ENCODE measurements at regions not wholly inside any gene's neighbourhood (a gene's known extent, or its start where the extent isn't known, plus 50 kb on each side); places are given as distances from the start of the nearest gene placed in this dataset.
"Not testable (repeated sequence)": the region's sequence is repeated elsewhere in the genome, so short reads cannot be mapped to it uniquely, and the experiment has no call there.

DNA sequence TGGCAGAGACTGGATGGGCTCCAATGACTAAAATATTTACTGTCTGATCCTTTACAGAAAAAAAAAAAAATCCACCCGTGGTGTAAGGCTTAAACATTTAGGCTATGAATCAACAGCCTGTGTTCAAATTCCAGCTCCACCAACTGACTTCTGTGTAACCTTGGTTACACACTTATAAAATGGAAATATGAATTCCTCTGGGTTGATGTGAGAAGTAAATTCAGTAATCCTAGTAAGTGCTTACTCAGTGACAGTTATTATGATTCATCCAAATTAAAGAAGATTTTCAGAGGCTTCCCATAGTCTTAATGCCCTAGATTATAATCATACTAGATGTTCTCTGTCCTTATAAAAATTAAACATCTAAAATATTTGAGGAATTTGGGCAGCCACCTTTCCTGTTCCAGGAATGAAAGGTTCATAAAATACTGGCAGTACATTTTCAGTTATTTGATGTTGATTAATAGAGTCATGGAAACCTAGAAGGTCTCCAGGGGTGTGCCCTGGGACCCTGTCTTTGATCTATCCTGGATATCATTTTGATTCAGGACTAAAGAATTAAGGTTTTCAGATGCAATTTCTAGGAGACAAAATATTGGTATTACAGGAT is 180.3 kb upstream of the ZNF217 start:
- no peak for DNase-seq

DNA sequence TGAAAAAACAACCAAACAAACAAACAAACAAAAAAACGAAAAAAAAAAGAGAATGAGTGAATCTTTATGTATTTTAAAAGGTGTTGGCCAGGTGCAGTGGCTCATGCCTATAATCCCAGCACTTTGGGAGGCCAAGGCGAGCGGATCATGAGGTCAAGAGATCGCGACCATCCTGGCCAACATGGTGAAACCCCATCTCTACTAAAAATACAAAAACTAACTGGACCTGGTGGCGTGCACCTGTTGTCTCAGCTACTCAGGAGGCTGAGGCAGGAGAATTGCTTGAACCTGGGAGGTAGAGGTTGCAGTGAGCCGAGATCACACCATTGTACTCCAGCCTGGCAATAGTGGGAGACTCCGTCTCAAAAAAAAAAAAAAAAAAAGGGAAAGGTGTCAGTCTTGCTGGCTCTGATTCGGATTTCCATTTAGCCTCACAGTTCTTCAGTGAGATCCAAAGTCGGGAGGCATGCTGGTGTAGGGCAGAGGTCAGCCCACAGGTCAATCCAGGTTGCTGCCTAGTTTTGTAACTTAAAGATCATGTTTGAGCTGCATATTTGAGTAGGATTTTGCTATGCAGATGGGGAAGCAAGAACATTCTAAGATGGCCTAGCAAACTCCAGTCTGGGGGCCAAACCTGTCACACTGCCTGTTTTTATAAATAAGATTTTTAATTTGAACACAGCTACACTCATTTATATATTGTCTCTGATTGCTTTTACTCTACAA is 179.6 kb upstream of the ZNF217 start:
- DNase-seq, result not testable (repeated sequence)

DNA sequence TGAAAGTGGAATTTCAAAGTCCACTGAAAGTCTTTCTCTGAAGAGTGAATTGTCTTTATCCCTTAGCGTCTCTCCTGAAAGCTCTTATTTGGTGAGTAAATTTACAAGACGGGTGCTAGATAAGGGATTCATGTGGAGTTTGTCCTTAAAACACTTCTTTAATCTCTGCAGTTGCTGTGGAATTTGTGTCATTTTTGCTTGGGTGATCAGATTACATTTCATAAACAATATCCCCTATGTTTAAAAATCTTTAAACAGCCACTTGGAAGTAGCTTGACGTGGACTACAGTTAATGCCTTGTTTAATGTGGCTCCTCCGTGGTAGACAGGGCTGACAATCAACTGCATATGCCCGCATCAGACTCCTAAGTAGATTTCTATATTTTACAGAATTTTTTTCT is 175.4 kb upstream of the ZNF217 start:
- no peak for DNase-seq

DNA sequence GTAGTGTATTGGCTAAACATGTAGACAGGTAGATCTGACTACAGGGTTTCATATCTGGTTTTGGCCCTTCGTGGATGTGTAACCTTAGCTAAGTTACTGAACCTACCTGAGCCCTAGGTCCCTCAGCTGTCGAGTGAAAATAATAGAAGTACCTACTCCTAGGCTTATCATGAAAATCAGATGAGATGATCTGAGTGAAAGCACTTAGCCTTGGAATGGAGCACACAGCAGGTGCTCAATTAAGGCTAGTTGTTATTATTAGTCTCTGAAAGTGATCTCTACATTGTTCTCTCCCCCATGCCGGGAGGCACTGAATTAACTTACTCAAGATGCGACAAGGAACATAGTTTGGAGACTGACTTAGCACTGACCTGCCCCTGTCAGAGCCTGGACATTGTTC is 174.7 kb upstream of the ZNF217 start:
- DNase-seq, result no peak

DNA sequence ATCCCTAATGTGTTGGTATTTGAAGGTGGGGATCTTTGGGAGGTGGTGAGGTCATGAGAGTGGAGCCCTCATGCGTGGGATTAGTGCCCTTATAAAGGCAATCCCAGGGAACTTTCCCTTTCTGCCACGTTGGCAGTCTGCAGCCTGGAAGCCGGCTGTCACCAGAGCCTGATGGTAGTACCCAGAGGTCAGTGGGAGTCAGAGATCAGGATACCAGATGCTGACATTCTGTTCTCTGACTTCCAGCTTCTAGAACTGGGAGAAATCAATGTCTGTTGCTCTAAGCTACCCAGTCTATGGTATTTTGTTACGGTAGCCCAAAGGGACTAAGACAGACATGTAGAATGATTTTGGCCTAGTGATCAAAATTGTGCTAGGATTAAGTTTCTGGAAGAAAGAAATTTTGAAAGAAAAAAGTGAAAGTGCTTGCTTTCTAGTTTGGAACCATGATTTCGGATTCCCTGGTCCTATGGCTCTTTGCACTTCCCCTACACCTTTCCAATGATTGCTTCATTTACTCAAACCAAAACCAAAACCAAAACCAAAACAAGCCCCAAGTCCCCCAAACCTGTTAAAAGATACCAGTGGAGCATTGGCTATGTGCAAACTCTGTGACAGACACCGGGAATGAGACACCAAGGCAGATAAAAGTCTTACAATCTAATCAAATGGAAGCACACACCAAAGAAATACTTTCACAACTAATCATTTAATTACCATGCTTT is 173.7 kb upstream of the ZNF217 start:
- no peak for DNase-seq

DNA sequence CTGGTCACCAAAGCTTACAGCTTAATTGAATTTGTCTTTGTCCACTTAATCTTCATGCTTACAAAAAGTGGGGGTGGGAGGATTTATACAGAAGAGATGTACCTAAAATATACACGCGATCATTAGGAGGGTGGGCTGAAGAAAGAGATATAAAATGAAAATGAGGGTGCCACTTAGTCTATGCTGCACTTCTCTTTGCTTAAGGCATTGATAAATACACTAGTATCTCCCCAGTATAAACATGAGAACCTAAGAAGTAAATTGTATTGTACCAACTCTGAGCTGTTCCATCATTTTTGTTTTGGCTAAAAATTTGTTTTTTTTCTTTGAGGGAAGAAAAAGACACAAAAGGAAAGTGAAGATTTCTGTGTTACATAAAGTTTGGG is 170.8 kb upstream of the ZNF217 start:
- no peak for DNase-seq

DNA sequence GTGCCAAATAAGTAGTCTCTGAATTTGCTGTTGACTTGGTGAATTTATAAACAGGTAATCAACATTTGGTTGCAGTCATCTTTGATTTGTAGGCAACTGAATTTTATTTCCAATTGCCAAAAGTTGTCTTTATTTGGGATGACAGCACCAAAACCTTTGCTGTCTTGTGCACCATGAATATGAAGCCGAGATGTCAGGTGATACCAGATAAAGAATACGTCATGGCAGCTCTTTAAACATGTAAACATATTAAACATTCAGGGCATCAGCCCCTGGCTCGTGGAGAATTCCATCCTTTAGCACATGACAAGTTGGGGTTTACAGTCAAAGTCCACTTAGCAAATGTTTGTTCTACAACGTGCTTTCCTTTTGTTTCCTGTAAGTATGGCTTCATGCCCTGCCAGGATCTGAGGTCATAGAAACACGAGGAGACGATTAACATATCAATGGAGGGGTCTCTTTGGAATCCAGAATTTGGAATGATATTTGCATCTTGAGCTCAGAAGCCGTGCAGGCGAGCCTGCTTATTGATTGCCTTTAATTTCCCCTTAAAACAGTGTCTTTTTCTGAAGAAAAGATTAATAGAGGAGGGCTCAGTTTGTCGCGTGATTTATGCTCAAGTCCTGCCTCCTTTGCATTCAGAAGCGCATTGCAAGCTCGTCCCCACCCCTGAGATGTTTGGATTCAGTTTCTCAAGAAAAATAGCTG is 170.2 kb upstream of the ZNF217 start:
- DNase-seq, result no peak

DNA sequence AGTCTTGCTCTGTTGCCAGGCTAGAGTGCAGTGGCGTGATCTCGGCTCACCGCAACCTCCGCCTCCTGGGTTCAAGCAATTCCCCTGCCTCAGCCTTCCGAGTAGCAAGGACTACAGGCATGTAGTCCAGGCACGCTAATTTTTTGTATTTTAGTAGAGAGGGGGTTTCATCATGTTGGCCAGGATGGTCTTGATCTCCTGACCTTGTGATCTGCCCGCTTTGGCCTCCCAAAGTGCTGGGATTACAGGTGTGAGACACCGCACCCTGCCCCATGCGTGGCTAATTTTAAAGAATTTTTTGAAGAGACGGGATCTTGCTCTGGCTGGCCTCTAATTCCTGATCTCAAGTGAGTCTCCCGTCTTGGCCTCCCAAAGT is 168.8 kb upstream of the ZNF217 start:
- DNase-seq, result not testable (repeated sequence)

DNA sequence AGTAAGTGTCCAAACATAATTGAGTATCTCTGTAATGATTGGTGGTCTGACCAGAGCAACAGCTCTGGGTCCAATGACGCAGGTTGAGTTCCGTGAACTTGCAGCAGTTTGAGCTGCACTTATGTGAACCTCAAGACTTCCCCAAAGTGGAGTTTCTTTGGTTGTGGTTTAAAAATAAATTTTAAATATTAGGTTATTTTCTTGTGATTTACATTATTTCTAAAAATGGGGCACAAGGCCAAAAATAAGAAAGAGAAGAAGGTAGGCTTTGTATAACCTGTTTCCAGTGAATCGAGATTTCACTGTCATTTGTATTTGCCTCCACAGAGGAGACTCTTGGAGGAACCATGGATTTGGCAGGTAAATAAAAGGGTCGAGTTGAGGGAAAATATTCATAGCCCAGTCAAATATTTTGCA is 166.4 kb upstream of the ZNF217 start:
- no peak for DNase-seq

DNA sequence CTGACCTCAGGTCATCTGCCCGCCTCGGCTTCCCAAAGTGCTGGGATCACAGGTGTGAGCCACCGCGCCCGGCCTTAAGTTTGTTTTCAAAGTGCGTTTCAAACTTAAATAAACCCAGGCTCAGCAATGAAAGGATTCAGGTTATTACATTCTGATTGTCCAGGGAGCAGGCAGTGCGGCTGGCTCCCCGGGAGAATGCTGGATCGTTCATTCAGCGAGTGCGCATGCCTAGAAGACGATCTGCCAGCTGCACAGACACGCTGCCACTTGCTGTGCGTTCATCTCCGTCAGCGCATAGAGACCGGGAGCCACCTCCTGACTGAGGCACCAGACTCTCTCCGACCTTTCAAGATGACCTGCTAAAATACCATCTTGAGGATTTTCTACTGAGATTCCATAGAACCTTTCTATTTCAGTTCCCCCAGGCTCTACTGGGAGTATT is 163.9 kb upstream of the ZNF217 start:
- no peak for DNase-seq

DNA sequence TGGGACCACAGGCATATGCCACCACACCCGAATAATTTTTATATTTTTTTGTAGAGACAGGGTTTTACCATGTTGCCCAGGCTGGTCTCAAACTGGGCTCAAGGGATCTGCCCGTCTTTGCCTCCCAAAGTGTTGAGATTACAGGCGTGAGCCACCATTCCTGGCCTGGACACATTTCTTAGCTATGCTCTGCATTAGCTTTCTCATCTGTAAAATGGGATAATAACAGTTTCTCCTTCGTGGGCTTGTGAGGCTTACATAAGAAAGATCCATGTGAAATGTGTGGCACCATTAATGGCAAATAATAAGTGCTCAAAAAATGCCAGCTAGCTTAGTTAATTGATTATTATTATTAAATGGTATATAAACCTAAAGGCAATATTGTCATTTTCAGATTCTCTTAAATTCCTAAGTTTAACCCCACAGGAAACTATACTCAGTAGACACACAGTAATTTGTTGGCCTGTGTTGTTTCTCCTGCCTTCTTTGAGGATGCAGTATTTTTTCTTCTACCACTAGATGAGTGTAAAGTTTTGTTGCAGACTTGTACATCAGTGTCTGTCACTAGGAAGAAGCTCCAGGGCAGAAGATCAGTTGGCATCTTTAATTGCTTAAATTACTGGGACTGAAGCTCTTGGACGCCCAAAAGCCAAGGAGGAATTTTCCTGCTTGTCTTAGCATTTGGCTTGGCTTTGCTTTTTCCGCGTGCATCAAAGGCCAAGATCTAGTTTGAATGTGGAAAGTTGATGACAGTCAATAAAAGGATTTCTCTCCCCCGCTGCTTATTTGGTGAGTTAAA is 162.3 kb upstream of the ZNF217 start:
- no peak for DNase-seq

DNA sequence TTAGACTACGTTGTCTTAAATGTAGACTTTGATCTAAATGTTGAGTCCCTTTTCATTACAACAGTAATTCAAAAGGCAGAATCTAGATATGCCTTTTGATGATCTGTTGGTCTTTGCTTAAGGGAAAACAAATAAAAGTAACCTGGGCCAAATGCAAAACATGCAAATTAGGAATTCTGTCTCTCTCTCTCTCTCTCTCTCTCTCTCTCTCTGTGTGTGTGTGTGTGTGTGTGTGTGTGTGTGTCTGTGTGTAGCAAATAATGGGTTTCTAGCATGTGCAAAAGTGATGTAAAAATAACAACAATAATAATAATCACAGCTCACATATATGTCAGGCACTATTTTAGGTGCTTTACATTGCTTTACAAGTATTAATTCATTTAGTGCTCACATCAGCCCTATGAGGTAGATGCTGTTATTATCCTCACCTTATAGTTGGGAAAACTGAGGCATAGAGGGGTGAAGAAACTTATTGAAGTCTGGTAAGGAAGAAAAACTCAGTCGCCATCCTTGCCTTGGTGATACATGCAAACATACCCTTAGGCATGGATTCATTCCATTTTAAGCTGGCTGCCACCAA is 160.3 kb upstream of the ZNF217 start:
- no peak for DNase-seq

DNA sequence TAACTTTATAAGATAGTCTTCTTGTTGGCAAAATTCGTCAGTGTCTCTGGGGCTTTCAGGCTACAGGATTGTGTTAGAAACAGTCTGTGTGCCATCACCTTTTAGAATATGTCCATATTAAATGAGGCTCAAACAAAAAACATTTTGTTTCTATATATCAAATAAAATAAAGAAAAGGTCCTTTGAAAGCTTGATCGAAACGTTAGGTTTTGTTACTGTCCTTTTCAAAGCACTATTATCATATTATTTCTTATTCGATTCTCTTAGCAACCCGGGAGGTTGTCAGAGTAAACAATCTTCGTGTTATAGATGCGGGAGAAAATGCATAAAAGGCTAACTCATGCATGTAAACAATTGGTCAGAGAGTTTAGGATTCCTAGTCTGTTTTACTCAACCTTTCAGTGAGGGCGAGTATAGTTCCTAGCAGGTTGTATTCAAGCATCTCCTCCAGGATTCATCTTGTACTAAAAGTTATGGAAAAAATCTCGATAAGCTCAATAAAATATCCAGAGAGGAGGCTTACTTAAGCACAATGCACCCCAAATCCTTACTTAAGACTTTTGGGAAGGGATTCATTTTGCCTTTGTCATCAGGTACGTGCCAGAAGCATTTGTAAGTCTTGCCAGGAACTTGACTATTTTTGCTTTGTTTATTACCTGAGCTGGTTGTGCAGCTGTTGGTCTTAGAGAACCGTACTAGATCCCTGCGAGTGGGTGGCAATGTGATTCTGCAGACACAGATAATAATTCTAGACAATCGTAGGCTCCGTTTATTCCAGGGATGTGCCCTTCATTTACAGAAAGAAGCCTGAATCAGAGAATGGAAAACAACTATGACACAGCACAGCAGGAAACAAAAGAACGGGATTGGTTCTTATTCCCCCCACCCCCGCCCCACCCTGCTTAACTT is 159.6 kb upstream of the ZNF217 start:
- no peak for DNase-seq

DNA sequence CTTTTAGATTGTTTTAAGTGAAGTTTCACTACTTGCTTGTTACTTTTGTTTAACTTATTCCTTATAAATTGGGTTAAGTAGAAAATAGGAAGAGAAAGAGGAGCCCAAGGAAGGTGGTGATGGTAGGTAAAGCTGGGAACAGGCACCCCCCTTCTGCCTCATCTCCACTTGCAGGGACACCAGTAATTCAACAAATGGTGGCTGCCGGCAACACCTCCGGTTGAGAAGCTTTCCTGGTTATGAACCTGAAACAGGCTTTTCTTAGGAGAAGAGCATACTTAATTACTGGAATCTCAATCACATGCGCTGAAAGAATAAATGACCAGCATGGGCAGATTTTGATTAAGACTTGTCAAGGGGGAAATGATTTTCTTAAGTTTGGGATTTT is 158.9 kb upstream of the ZNF217 start:
- no peak for DNase-seq

DNA sequence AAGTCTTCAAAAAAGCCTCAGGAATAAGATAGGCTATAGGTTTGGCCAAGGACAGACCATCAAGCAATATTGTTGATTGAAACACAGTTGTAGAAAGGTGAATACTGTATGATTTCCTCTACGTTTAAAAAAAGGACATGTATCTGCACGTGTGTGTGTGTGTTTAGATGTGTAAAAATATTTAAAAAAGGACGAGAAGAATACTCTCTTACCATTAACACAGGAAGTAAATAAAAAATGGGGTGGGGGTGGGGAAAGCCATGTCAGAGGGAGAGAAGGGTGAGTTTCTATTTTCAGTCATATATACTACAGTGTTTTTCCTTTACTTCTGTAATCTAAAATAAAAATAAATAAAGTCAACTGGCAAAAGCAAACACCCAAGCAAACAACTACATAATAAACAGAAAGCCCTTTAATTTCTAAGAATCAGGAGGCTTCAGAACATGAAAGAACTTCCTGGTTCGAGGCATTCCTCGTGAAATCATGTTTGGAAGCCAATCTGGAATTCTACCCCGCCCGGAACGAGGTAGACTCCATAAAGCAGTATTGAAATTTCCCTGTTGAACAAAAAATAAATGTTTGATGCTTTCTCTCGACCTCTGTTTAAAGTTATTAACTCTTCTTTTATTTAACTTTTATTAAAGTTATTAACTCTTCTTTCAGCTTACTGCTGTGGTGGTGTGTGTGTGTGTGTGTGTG is 158.1 kb upstream of the ZNF217 start:
- DNase-seq, result no peak

DNA sequence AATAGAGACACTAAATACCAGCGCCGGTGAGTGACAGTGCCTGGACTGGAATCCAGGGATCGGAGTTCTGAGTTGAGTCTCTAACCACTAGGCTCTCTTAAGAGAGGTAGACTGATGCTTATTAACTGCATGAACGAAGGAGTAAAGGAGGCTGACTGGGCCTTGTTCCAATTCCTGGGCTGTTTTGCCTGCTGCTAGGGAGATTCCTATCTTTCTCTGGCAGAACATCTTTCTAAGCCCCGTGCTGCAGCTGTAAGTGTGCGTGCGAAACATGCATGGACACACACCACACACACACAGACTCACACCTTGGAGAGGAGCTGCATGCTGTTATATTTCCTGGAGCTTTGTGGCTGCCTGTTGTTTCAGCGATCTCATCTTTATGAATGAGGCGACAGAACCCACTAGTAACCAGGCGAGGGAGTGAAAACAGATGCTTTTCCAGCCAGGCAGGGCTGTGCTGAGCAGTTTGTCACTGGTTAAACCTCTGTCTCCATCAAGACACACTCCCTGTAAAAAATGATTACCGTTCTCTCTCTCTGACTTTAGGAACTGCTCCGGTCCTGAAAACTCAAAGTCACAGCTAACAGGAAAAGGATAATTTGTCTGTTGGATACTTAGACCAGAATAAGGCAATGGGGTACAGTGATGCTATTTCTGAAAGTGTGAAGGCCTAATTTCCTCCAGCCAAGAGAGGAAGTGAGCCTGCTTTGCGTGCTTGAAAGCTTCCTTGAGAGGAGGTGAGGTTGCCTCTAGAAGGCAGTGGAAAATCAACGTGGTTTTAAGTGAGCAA is 157.4 kb upstream of the ZNF217 start:
- DNase-seq, result peak in 1 of 2 donors; percentile 62

DNA sequence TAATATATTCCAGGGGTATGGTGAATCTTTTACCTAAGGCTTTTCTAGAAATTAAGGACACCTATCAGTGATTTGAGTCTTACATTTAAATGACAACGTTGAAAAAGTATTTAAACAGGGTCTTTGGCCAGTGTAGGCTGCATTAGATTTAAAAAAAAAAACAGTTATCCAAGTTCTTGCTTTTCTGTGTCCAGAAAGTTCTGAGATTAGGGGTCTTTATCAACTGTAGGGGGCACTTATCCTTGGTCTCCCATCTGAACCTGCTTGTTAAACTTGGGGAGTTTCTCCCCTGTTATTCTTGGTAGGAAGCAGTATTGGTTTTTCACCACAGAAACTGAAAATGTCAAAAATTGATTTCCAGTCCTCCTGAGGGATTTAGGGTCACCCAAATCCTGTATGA is 155.9 kb upstream of the ZNF217 start:
- no peak for DNase-seq

DNA sequence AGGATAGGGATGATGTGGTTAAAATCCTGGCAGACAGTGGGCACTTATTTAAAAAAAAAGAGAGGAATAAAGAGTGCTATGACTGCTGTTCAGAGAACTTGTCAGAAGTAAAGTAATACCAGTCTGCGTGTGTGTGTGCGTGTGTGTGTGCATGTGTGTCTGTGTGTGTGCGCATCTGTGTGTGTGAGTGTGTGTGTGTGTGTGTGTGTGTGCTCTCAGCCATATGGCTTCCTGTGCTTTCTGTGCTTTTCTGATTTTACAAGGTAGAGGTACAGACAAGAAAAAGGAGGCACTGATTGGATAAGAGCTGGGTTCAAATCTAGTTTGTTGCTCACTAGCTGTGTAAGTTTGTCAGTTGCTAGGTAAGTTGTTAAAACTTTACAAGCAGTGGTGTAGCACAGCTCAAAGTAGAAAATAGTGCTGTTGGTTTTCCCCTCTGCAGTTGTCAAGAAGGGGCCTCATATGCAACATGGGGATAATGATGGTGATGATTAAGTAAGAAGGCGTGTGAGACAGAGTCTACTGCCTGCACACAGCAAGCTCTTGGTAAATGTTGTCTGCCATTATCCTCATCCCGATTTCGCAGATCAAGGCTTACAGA is 155.3 kb upstream of the ZNF217 start:
- DNase-seq, result no peak

Data from right lung (tissue), 2 donors.